GM21723 (cell line): ENCODE measurements at regions not wholly inside any gene's neighbourhood (a gene's known extent, or its start where the extent isn't known, plus 50 kb on each side); places are given as distances from the start of the nearest gene placed in this dataset.
A peak's percentile ranks its signal among the peaks of the same experiment; 100 is the strongest.

Source experiments
- ATAC-seq: cut with Tn5 transposase; IDR thresholded peaks from one replicate; pipeline ENCODE4 v1.9.1; 2021; ENCODE audit warnings: mild to moderate bottlenecking, moderate library complexity; ENCODE audit not compliant: unreplicated experiment

DNA sequence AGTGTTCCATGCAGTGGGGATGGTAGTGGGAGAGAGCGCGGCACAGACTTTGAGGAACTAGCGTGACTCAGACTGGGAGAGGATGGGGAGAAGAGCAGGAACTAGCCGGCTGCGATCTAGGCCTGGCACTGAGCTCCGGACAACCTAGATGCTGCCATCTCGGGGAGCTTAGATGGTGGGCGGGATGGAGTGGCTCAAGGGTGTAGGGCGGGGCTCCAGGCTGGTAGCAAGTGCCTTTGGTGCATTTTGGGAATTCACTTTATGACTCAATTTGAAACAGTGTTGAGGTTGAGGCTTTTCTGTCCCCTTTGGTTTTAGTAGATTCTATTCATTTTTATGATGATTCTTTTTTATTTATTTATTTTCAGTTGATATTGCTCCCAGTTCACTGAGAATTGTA is 185.3 kb upstream of the GPR26 start:
- no peak for ATAC-seq

GRCh38 chr10:123484722-123485121 is 181.4 kb upstream of the GPR26 start:
- no peak for ATAC-seq

DNA sequence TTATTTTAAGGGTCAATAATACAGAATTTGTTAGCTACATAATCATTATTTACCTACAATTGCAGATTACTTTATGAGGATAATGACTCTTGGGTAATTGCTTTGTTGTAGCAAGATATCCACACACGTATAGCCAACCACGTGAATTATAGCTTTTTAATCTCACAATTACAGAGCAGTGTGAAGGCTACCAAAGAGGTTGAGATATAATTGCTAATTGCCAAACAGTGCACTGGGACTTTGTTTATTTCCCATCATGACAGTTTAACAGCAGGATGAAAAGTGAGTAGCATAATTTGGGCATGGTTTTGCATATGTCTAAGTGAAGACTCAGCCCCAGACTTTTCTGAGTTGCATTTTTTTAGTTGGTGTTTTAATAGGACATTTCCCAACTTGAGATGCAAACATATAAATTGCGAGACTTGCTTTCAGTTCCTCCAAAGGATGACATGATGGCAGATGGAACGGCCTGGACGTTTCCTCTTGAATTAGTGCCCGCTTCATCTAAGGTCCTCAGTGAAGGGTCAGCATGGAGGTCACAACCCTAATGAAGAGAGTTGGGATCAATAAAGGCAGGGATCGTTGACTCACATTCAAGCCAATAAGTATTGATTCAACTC is 180.7 kb upstream of the GPR26 start:
- ATAC-seq, result no peak

- no peak for ATAC-seq
Observed at GRCh38 chr10:123488436-123488835, 177.7 kb upstream of the GPR26 start.

DNA sequence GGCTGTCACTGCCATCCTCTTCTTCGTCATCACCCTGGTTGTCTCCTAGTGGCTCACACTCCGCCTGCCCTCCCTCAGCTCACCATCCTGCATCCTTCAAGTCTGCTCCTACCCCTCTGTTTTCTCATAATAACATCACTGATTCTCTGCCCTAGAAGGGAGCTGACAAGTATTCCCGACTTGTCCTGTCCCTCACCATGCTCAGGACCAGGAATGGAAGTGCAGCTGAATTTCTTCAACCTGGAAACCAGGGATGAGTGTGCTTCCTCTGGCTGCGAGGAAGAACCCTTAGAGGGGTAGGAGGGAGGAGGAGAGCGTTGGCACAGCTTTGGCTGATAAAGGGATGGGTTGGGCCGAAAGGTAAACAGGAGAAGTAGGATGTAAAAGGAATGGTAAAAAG is 174.8 kb upstream of the GPR26 start:
- ATAC-seq, result no peak

GRCh38 chr10:123492016-123492415 is 174.1 kb upstream of the GPR26 start:
- ATAC-seq, result no peak

DNA sequence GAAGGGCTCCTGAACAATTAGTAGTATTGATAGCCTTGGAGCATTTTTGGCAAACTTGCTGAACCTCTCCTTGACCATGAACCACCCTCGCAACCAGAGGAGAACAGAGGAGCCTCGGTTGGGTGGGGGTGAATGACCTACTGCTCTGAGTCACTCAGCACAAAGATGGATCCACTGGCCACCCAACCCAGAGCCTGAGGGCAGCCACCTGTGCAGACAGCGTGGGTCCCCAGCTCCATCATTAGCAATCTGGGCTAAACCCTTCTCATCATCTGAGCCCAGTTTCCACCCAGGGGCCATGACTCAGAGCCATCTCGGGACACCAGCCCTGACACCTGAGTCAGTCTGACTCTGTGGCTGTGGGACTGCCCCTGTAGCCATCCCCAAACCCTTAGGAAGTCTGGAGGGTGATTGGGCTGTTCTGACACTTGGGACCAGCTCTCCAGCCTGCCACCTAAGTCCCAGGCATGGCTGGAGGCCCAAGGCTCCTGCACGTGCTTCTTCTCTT is 171.8 kb upstream of the GPR26 start:
- no peak for ATAC-seq

DNA sequence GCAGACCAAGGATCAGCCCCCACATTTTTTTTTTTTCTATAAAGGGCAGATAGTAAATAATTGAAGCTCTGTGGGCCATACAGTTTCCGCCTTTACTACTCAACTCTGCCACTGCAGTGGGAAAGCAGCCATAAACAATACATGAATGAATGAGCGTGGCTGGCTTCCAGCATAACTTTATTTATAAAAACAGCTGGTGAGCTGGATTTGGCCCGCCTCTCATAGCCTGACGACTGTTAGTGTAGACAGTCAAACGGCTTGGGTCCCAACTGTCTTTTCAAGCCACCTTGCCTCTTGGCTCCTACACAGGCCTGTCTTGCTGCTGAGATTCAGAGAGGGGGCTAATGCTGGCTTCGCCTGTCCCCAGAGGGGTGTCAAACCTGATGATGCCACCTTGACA is 169.8 kb upstream of the GPR26 start:
- no peak for ATAC-seq

- ATAC-seq, result no peak
Observed at GRCh38 chr10:123496996-123497660, 169.0 kb upstream of the GPR26 start.

- no peak for ATAC-seq
Observed at GRCh38 chr10:123500110-123500509, 166.0 kb upstream of the GPR26 start.

DNA sequence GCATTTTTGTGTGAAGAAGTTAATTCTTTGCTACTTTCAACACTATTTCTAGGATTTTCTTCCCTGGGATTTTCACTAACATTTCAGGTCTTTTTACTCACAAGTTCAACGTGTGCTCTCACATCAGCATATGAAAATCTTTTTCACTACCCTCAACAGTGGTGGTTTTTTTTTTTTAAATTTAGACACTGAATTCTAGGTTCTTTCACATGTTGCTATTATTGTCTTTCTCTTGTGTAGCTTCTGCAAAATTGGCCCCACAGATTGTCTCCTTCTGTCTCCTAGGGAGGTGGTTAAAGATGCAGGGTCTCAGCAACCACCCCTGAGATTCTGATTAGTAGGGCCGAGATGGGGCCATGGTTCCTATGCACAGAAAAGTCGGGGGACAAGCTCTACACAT is 165.0 kb upstream of the GPR26 start:
- ATAC-seq, result peak; percentile 70

GRCh38 chr10:123502983-123503382 is 163.2 kb upstream of the GPR26 start:
- no peak for ATAC-seq

GRCh38 chr10:123506455-123506854 is 159.7 kb upstream of the GPR26 start:
- ATAC-seq, result no peak

- ATAC-seq, result peak; percentile 69
Observed at GRCh38 chr10:123507298-123507697, 158.9 kb upstream of the GPR26 start.

- no peak for ATAC-seq
Observed at GRCh38 chr10:123509338-123509737, 156.8 kb upstream of the GPR26 start.

GRCh38 chr10:123512901-123513775 is 153.0 kb upstream of the GPR26 start:
- ATAC-seq, result no peak

GRCh38 chr10:123513870-123514269 is 152.3 kb upstream of the GPR26 start:
- ATAC-seq, result no peak

DNA sequence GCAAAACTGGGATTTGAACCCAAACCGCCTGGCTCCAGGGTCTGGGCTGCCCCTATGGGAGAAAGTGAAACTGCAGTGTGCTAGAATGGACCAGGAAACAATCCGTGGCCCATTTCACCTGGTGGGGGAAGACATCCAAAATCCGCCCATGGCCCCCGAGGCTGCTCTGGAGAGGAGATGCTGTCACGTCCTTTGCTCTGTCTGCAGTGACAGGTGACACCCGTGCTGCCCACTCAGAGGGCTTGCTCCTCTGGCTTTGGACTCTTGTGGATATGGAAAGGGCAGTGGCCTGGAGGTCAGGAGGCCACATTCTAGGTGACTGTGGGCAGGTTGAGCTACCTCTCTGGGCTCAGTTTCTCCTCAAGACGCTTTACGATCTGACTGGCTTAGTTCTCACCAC is 151.2 kb upstream of the GPR26 start:
- no peak for ATAC-seq

DNA sequence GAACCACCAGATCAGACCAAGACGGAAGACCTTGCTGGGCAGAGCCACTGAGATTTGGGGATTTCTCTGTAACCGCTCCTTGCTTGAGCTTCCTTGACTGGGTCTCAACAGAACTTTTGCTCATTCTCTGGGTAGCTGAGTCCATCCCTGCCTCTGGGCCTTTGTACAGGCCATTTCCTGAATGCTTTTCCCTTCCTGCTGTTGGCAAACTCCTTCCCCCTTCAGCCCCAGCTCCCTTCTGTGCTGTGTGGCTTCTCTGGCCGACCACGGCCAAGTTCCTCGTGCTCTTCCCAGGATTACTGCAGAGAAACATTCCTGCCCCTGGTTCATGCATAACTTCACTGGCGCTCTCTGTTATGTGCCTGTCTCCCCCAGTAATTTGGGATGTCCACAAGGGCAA is 150.5 kb upstream of the GPR26 start:
- no peak for ATAC-seq

DNA sequence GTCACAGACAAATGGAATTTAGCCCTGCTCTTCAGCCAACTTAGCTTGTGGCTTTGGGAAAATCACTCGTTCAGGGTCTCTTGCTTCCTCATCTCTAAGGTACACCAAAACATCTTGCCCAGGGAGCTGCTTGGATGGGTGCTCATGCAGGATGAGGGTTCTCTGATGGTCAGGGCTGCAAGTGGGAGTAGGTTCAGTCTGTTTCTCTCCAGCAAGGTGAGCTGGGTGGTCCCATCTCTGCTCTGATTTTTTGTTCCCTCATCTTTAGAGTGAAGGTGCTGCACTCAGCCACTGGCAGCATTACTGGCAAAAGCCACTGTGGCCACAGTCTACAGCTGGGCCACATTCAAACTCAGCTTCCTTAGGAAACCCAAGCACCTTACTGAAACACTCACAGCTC is 149.9 kb upstream of the GPR26 start:
- no peak for ATAC-seq

GRCh38 chr10:123517426-123517825 is 148.7 kb upstream of the GPR26 start:
- ATAC-seq, result no peak

DNA sequence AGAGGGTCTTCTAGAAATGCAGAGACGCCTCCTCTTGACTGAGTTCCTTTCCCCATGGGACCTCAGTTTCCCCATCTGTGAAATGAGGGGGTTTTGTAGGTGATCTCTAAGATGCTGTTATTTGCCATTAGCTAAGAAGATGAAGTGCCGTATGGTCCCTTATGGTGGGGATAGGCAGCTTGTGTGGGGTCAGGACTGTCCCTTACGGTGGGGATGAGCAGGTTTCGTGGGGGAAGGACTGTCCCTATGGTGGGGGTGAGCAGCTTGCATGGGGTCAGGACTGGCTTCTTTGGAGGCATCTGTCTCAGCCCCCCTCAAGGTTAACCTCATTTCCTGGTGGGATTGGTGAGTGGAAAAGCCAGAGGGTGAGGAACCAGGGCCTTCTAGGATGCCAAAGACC is 148.3 kb upstream of the GPR26 start:
- ATAC-seq, result no peak
